Neuronal stem cell (in vitro differentiated cells): ENCODE measurements at regions not wholly inside any gene's neighbourhood (a gene's known extent, or its start where the extent isn't known, plus 50 kb on each side); places are given as distances from the start of the nearest gene placed in this dataset.

ENCODE experiments used
- DNase-seq: peaks from one replicate; pipeline ENCODE4 v3.0.0-alpha.2; 2013; ENCODE audit warnings: low spot score
- H2AFZ ChIP-seq: one replicate; pipeline ENCODE4 v1.6.1; 2013; ENCODE audit warnings: mild to moderate bottlenecking, low read length, inconsistent platforms
- H2AK5ac ChIP-seq: 2 replicates; pipeline ENCODE4 v1.6.1; 2013; ENCODE audit warnings: low read depth, mild to moderate bottlenecking, inconsistent platforms, low read length, moderate library complexity, mixed read lengths
- H2BK120ac ChIP-seq: 2 replicates; pipeline ENCODE4 v1.6.1; 2013; ENCODE audit warnings: low read depth, mild to moderate bottlenecking, inconsistent platforms, low read length, moderate library complexity, mixed read lengths
- H2BK12ac ChIP-seq: one replicate; pipeline ENCODE4 v1.6.1; 2013; ENCODE audit warnings: low read length, inconsistent platforms
- H2BK15ac ChIP-seq: 2 replicates; pipeline ENCODE4 v1.6.1; 2013; ENCODE audit warnings: mild to moderate bottlenecking, low read length, inconsistent platforms, mixed read lengths
- H2BK5ac ChIP-seq: one replicate; pipeline ENCODE4 v1.6.1; 2013; ENCODE audit warnings: inconsistent platforms, mild to moderate bottlenecking, low read length, moderate library complexity
- H3K14ac ChIP-seq: one replicate; pipeline ENCODE4 v1.6.1; 2013; ENCODE audit warnings: low read length, inconsistent platforms
- H3K18ac ChIP-seq: 2 replicates; pipeline ENCODE4 v1.6.1; 2013; ENCODE audit warnings: low read length, inconsistent platforms
- H3K23ac ChIP-seq: 2 replicates; pipeline ENCODE4 v1.6.1; 2013; ENCODE audit warnings: low read depth, mild to moderate bottlenecking, mixed read lengths, low read length, inconsistent platforms; ENCODE audit not compliant: poor library complexity
- H3K27ac ChIP-seq: replicated peaks from 3 replicates; pipeline ENCODE4 v1.5.1; 2013; ENCODE audit warnings: low read length, inconsistent platforms
- H3K27me3 ChIP-seq, 3 experiments: 2 replicates each; pipeline ENCODE4 v1.6.1; 2013; ENCODE audit warnings: low read length in 3 of 3, mild to moderate bottlenecking in 2 of 3, inconsistent platforms in 1 of 3, low read depth in 1 of 3, mixed read lengths in 1 of 3, moderate library complexity in 1 of 3; ENCODE audit not compliant: control insufficient read depth in 3 of 3, insufficient read depth in 3 of 3
- H3K36me3 ChIP-seq, 2 donors: replicated peaks in 1 of 2; 2 replicates each; pipeline ENCODE4 v1.6.1; 2013; ENCODE audit warnings: low read length in 2 of 2; ENCODE audit not compliant: control insufficient read depth in 2 of 2, insufficient read depth in 2 of 2
- H3K4ac ChIP-seq: 2 replicates; pipeline ENCODE4 v1.6.1; 2013; ENCODE audit warnings: inconsistent platforms, mild to moderate bottlenecking, low read length, moderate library complexity
- H3K4me1 ChIP-seq, 2 donors: 1 replicate in 1 of 2; 2 replicates in 1 of 2; pipeline ENCODE4 v1.6.1; 2013; ENCODE audit warnings: low read length in 2 of 2, low read depth in 1 of 2; ENCODE audit not compliant: control insufficient read depth in 2 of 2, insufficient read depth in 1 of 2
- H3K4me2 ChIP-seq: one replicate; pipeline ENCODE4 v1.6.1; 2013; ENCODE audit warnings: mild to moderate bottlenecking, low read length, inconsistent platforms; ENCODE audit not compliant: insufficient read depth, poor library complexity, severe bottlenecking
- H3K4me3 ChIP-seq, 2 donors: 2 replicates each; pipeline ENCODE4 v1.5.1; 2013; ENCODE audit warnings: low read length in 2 of 2, mild to moderate bottlenecking in 2 of 2, inconsistent platforms in 1 of 2, moderate library complexity in 1 of 2
- H3K79me1 ChIP-seq: one replicate; pipeline ENCODE4 v1.6.1; 2013; ENCODE audit warnings: low read depth, mild to moderate bottlenecking, inconsistent platforms, low read length, moderate library complexity
- H3K9ac ChIP-seq: one replicate; pipeline ENCODE4 v1.6.1; 2013; ENCODE audit warnings: mild to moderate bottlenecking, low read depth, low read length, inconsistent platforms; ENCODE audit not compliant: poor library complexity
- H3K9me3 ChIP-seq, 2 donors: replicated peaks in 1 of 2; 2 replicates each; pipeline versions ENCODE3 to v1.6.1; 2013; ENCODE audit warnings: low read length in 2 of 2, mild to moderate bottlenecking in 2 of 2, inconsistent platforms in 1 of 2, low read depth in 1 of 2, mixed read lengths in 1 of 2, moderate library complexity in 1 of 2; ENCODE audit not compliant: control insufficient read depth in 2 of 2, insufficient read depth in 1 of 2
- H4K8ac ChIP-seq: one replicate; pipeline ENCODE4 v1.6.1; 2013; ENCODE audit warnings: low read depth, mild to moderate bottlenecking, inconsistent platforms, low read length, moderate library complexity
- H4K91ac ChIP-seq: one replicate; pipeline ENCODE4 v1.6.1; 2013; ENCODE audit warnings: low read length, low read depth, mild to moderate bottlenecking, inconsistent platforms; ENCODE audit not compliant: poor library complexity
- WGBS, 2 donors: extraction: QIAGEN DNeasy Blood & Tissue Kit; methylation state at CpG; one replicate each; pipeline ENCODE4 v1.1.7; 2013; ENCODE audit warnings: missing lambda C conversion rate in 2 of 2, mixed read lengths in 1 of 2; ENCODE audit not compliant: insufficient read length in 2 of 2, insufficient replicate concordance in 1 of 2; ENCODE audit errors: extremely low coverage in 2 of 2; 5-methylcytosine and 5-hydroxymethylcytosine counted together

GRCh38 chr3:20540066-20540465 is 354.1 kb upstream of the SGO1 start:
- H2BK120ac ChIP-seq, result no peak overlapping the region
- no peak overlapping the region for H2BK5ac ChIP-seq
- no peak overlapping the region for H2AK5ac ChIP-seq
- no peak overlapping the region for H3K14ac ChIP-seq
- H2AFZ ChIP-seq, result no peak overlapping the region
- H4K8ac ChIP-seq, result no peak overlapping the region
- no peak overlapping the region for H3K18ac ChIP-seq
- no peak overlapping the region for H3K4ac ChIP-seq
- no peaks in the 10 kb centered on the region for H3K4me1 ChIP-seq
- H3K23ac ChIP-seq, result no peak overlapping the region
- no CpG with 5 or more reads among the region's 3 CpGs for whole genome bisulfite sequencing, 2 donors
- no peak overlapping the region for H4K91ac ChIP-seq
- H3K27ac ChIP-seq, result no peak overlapping the region
- no peaks in the 10 kb centered on the region for H3K36me3 ChIP-seq
- no peaks in the 10 kb centered on the region for H3K27me3 ChIP-seq
- H3K4me3 ChIP-seq, result no peak overlapping the region
- H2BK12ac ChIP-seq, result no peak overlapping the region
- no peaks in the 10 kb centered on the region for H3K79me1 ChIP-seq
- no peak overlapping the region for H2BK15ac ChIP-seq
- H3K9me3 ChIP-seq, result no peaks in the 10 kb centered on the region
- H3K4me2 ChIP-seq, result no peak overlapping the region
- H3K9ac ChIP-seq, result no peak overlapping the region
- no peak for DNase-seq

GRCh38 chr3:20539666-20540065 is 353.7 kb upstream of the SGO1 start:
- DNase-seq, result no peak
- no peak overlapping the region for H2AFZ ChIP-seq

GRCh38 chr3:20537234-20537633 is 351.2 kb upstream of the SGO1 start:
- Histone ChIP-seq H3K9me3 (no peaks in the 10 kb centered on the region), H3K4me1 (no peaks in the 10 kb centered on the region), H3K9ac (no peak overlapping the region), H3K79me1 (no peaks in the 10 kb centered on the region), H3K14ac (no peak overlapping the region), H2AFZ (no peak overlapping the region), H3K27ac (no peak overlapping the region), H3K4ac (no peak overlapping the region), H3K18ac (no peak overlapping the region), H3K36me3 (no peaks in the 10 kb centered on the region), H4K91ac (no peak overlapping the region), H4K8ac (no peak overlapping the region), H3K4me3 (no peak overlapping the region), H2BK12ac (no peak overlapping the region), H2AK5ac (no peak overlapping the region), H2BK5ac (no peak overlapping the region), H3K27me3 (no peaks in the 10 kb centered on the region), H2BK120ac (no peak overlapping the region), H3K4me2 (no peak overlapping the region), H3K23ac (no peak overlapping the region), H2BK15ac (no peak overlapping the region)
- WGBS, 2 donors, result no CpG with 5 or more reads among the region's 3 CpGs
- DNase-seq, result no peak

More at GRCh38 chr3:20539666-20540065, 353.7 kb upstream of the SGO1 start:
- H2BK120ac ChIP-seq, result no peak overlapping the region
- H3K27ac ChIP-seq, result no peak overlapping the region
- H3K23ac ChIP-seq, result no peak overlapping the region
- no peak overlapping the region for H3K14ac ChIP-seq
- no peak overlapping the region for H3K4ac ChIP-seq
- H2BK5ac ChIP-seq, result no peak overlapping the region
- no peak overlapping the region for H3K18ac ChIP-seq
- H4K8ac ChIP-seq, result no peak overlapping the region
- no peaks in the 10 kb centered on the region for H3K36me3 ChIP-seq
- WGBS, 2 donors, result no CpG with 5 or more reads among the region's 6 CpGs
- no peaks in the 10 kb centered on the region for H3K79me1 ChIP-seq
- no peaks in the 10 kb centered on the region for H3K27me3 ChIP-seq
- H2BK15ac ChIP-seq, result no peak overlapping the region
- no peak overlapping the region for H4K91ac ChIP-seq
- H3K4me2 ChIP-seq, result no peak overlapping the region
- H3K9me3 ChIP-seq, result no peaks in the 10 kb centered on the region
- H3K9ac ChIP-seq, result no peak overlapping the region
- H2BK12ac ChIP-seq, result no peak overlapping the region
- no peaks in the 10 kb centered on the region for H3K4me1 ChIP-seq
- no peak overlapping the region for H3K4me3 ChIP-seq
- no peak overlapping the region for H2AK5ac ChIP-seq

- Histone ChIP-seq H2BK15ac (no peak overlapping the region), H3K27me3 (no peaks in the 10 kb centered on the region), H3K27ac (no peak overlapping the region), H2AK5ac (no peak overlapping the region), H2AFZ (no peak overlapping the region), H3K9ac (no peak overlapping the region), H3K4me2 (no peak overlapping the region), H3K4me3 (no peak overlapping the region), H4K8ac (no peak overlapping the region), H3K18ac (no peak overlapping the region), H2BK12ac (no peak overlapping the region), H3K23ac (no peak overlapping the region), H2BK120ac (no peak overlapping the region), H3K36me3 (no peaks in the 10 kb centered on the region), H2BK5ac (no peak overlapping the region), H3K79me1 (no peaks in the 10 kb centered on the region), H3K9me3 (no peaks in the 10 kb centered on the region), H3K4ac (no peak overlapping the region), H3K4me1 (peaks cover 0 to 1% of the 10 kb centered on the region in 2 donors), H3K14ac (no peak overlapping the region), H4K91ac (no peak overlapping the region)
- no CpG with 5 or more reads among the region's 5 CpGs for WGBS, 2 donors
- DNase-seq, result no peak
Observed at GRCh38 chr3:20529911-20530310, 343.9 kb upstream of the SGO1 start.
